ENCODE measurements at regions not wholly inside any gene's neighbourhood (a gene's known extent, or its start where the extent isn't known, plus 50 kb on each side); places are given as distances from the start of the nearest gene placed in this dataset.

DNA sequence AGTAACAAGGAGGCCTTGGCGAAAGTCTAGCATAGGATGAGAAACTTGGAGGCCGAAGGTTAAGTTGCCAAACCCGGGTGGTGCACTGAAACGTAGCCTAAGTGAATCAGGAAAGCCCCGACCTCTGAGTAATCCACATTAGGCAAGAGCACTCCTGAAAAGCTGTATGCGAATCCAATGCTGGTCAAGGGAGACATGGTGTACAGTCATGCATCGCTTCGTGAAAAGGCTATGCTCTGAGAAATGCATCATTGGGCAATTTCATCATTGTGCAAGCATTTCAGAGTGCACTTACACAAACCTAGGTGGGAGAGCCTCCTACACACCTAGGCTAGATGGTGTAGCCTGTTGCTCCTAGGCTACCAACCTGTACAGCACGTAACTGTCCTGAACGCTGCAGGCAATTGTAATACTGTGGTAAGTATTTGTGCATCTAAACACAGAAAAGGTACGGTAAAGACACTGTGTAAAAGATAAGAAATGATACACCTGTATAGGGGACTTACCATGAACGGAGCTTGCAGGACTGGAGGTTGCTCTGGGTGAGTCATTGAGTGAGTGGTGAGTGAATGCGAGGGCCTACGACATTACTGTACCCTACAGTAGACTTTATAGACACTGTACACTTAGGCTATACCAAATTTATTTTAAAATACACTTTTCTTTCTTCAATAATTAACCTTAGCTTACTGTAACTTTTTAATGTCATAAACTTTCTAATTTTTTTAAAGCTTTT, 222.5 kb downstream of the SHQ1 start:
- TF ChIP-seq CTCF (IDR thresholded peaks at IDR 0.05) = no peak
- H3K27me3 ChIP-seq = no peaks in the 10 kb centered on the region
- 86 to 91% methylated on average over 14 of the region's 14 CpGs for WGBS, 2 donors
- no peak for DNase-seq
- H3K36me3 ChIP-seq = no peaks in the 10 kb centered on the region
- peaks cover 0 to 6% (median 0%) of the 10 kb centered on the region in 3 donors for H3K4me1 ChIP-seq
- FAIRE-seq = no peak
- H3K9me3 ChIP-seq = no peaks in the 10 kb centered on the region
- no peak overlapping the region for H3K4me3 ChIP-seq
- intact Hi-C loops (cut with DNase I) = no loop called here
- H3K27ac ChIP-seq = no peak overlapping the region
- ATAC-seq = no peak

DNA sequence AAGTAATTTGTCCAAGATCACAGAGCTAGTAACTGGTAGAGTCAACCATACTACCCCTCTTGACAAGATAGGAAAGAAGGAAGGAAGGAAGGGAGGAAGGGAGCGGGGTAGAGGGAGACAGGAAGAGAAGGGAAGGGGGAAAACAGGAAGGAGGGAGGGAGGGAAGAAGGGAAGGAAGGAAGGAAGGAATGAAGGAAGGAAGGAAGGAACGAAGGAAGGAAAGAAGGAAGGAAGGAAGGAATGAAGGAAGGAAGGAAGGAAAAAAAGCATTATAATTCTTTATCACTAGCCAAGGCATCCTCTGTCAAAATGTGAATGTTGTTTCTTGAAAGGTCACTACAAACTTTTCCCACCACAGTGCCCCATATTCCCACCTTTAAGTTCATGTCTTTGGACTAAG, 223.6 kb downstream of the SHQ1 start:
- Histone ChIP-seq H3K27me3 (no peaks in the 10 kb centered on the region), H3K9me3 (no peaks in the 10 kb centered on the region), H3K4me3 (no peak overlapping the region), H3K4me1 (peaks cover 0 to 6% (median 0%) of the 10 kb centered on the region in 3 donors), H3K36me3 (no peaks in the 10 kb centered on the region), H3K27ac (no peak overlapping the region)
- intact Hi-C loops (cut with DNase I) = no loop called here
- TF ChIP-seq CTCF (IDR thresholded peaks at IDR 0.05) = no peak
- DNase-seq (no peak), FAIRE-seq (no peak), ATAC-seq (no peak)
- 89 to 93% methylated on average over 2 of the region's 2 CpGs for WGBS, 2 donors

- H3K27me3 ChIP-seq = no peaks in the 10 kb centered on the region
- H3K4me3 ChIP-seq = no peak overlapping the region
- intact Hi-C loops (cut with DNase I) = no loop called here
- DNase-seq (no peak), ATAC-seq (no peak), FAIRE-seq (no peak)
- TF ChIP-seq CTCF (IDR thresholded peaks at IDR 0.05) = no peak
- H3K9me3 ChIP-seq = no peaks in the 10 kb centered on the region
- H3K4me1 ChIP-seq = no peaks in the 10 kb centered on the region
- H3K27ac ChIP-seq = no peak overlapping the region
- no peaks in the 10 kb centered on the region for H3K36me3 ChIP-seq
- WGBS, 2 donors = 88 to 93% methylated on average over 6 of the region's 6 CpGs
Observed at GRCh38 chr3:72618739-72619138, 229.5 kb downstream of the SHQ1 start.

DNA sequence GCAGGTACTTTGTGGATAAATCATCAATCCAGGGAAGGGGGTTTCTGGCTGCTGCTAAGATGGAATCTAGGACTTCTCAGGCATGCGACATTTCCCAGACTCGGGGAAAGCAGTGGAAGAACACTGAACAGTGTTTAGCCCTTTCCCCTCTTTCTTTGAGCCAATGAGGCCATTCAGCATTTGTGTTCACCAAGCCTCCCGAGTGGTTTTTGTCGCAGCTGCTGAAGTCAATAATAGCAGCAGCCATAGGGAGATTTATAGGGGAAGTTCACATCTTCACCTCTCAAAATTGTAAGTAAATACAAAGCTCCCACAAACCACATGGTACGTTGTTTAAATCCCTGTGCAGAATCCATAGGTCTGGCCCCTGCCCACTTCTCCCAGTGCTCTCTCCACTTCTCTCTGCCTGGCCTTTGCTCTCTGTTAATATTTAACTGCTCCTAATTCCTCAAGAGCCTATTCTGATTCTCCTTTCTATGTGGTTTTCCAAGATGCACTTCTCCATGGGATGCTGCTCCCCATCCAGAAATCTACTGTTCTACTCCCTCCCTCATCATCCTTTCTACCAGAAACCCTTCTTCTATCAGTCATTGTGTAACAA, 230.7 kb downstream of the SHQ1 start:
- 84 to 90% methylated on average over 5 of the region's 5 CpGs for WGBS, 2 donors
- FAIRE-seq (no peak), DNase-seq (no peak), ATAC-seq (no peak)
- Histone ChIP-seq H3K4me1 (no peaks in the 10 kb centered on the region), H3K27ac (no peak overlapping the region), H3K9me3 (no peaks in the 10 kb centered on the region), H3K36me3 (no peaks in the 10 kb centered on the region), H3K27me3 (no peaks in the 10 kb centered on the region), H3K4me3 (no peak overlapping the region)
- intact Hi-C loops (cut with DNase I) = no loop called here
- TF ChIP-seq CTCF (IDR thresholded peaks at IDR 0.05) = no peak

DNA sequence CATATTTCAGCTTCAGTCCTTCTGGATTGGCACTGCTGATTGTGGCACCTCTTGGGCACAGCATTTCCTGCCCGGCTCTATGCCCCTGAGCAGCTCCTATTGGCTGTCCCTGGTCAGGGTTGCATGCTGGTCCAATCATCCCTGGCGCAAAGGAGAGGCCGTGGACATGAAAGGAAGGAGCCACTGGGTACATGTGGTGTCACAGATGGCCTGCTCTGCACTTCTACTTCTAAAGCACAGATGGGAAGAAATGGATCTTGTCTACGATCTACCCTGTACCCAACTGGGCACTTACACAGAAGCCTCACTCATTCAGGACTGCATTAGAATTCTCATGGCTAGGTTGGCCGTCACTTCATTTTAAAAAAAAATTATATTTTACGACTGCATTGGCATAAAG, 232.5 kb downstream of the SHQ1 start:
- TF ChIP-seq CTCF (IDR thresholded peaks at IDR 0.05) = no peak
- Histone ChIP-seq H3K9me3 (no peaks in the 10 kb centered on the region), H3K4me1 (no peaks in the 10 kb centered on the region), H3K4me3 (no peak overlapping the region), H3K27ac (no peak overlapping the region), H3K36me3 (no peaks in the 10 kb centered on the region), H3K27me3 (no peaks in the 10 kb centered on the region)
- intact Hi-C loops (cut with DNase I) = no loop called here
- ATAC-seq (no peak), FAIRE-seq (no peak), DNase-seq (no peak)
- WGBS, 2 donors = 91 to 92% methylated on average over 6 of the region's 6 CpGs
